ENCODE measurements at regions not wholly inside any gene's neighbourhood (a gene's known extent, or its start where the extent isn't known, plus 50 kb on each side); places are given as distances from the start of the nearest gene placed in this dataset.

GRCh38 chr5:101535626-101536025 lies 632.5 kb upstream of the ST8SIA4 start:
- ChIA-PET POLR2A (no interaction called here), CTCF (ENCODE audit: low intra/inter-chr PET ratio) (no interaction called here)
- DNase-seq (ENCODE audit: extremely low read depth in 1 of 4, low spot score in 3 of 4) (no peak), ATAC-seq (no peak), FAIRE-seq (no peak)
- Histone ChIP-seq H3K79me2 (ENCODE audit: control insufficient read depth, insufficient read depth, low read length) (no peaks in the 10 kb centered on the region), H3K36me3 (ENCODE audit: control insufficient read depth, insufficient read depth, low read length) (no peaks in the 10 kb centered on the region), H3K9me1 (ENCODE audit: control insufficient read depth, insufficient read depth, low read length) (no peaks in the 10 kb centered on the region), H3K27ac (ENCODE audit: extremely low read depth, low read depth, low read length) (no peak overlapping the region), H3K9me3 (replicated peaks; ENCODE audit: control insufficient read depth, insufficient read depth, low read depth, low read length) (no peaks in the 10 kb centered on the region), H3K4me3 (no peak overlapping the region), H2AFZ (ENCODE audit: low read depth, low read length) (no peak overlapping the region), H4K20me1 (replicated peaks; ENCODE audit: control insufficient read depth, insufficient read depth, low read length) (no peaks in the 10 kb centered on the region), H3K27me3 (ENCODE audit: control insufficient read depth in 2 of 2, insufficient read depth in 2 of 2, low read length in 2 of 2) (no peaks in the 10 kb centered on the region), H3K4me1 (replicated peaks in 1 of 2; ENCODE audit: control insufficient read depth in 2 of 2, insufficient read depth in 2 of 2, low read length in 2 of 2) (no peaks in the 10 kb centered on the region), H3K4me2 (ENCODE audit: insufficient read depth, low read length) (no peak overlapping the region), H3K9ac (ENCODE audit: insufficient read depth in 1 of 2, low read depth in 2 of 2, low read length in 2 of 2) (no peak overlapping the region)
- in situ Hi-C loops (cut with MboI): no loop called here
- BruUV-seq (replicated peaks): no TSS peak
- no peak for TF ChIP-seq FOXK1 (CRISPR knock-in tag; IDR thresholded peaks at IDR 0.05; ENCODE audit: borderline replicate concordance)
- 0% methylated on average over 1 of the region's 1 CpG for WGBS (ENCODE audit: insufficient coverage, low coverage, missing lambda C conversion rate)
- intact Hi-C loops (cut with micrococcal nuclease): no loop called here

- ChIA-PET POLR2A (no interaction called here), CTCF (ENCODE audit: low intra/inter-chr PET ratio) (no interaction called here)
- no peaks in the 10 kb centered on the region for H3K27me3 ChIP-seq (ENCODE audit: control insufficient read depth in 2 of 2, insufficient read depth in 2 of 2, low read length in 2 of 2)
- H3K9me1 ChIP-seq (ENCODE audit: control insufficient read depth, insufficient read depth, low read length): no peaks in the 10 kb centered on the region
- H3K4me1 ChIP-seq (replicated peaks in 1 of 2; ENCODE audit: control insufficient read depth in 2 of 2, insufficient read depth in 2 of 2, low read length in 2 of 2): no peaks in the 10 kb centered on the region
- H3K79me2 ChIP-seq (ENCODE audit: control insufficient read depth, insufficient read depth, low read length): no peaks in the 10 kb centered on the region
- in situ Hi-C loops (cut with MboI) (no loop called here), intact Hi-C loops (cut with micrococcal nuclease) (no loop called here)
- H2AFZ ChIP-seq (ENCODE audit: low read depth, low read length): no peak overlapping the region
- WGBS (ENCODE audit: insufficient coverage, low coverage, missing lambda C conversion rate): 3% methylated on average over 6 of the region's 6 CpGs
- H3K27ac ChIP-seq (ENCODE audit: extremely low read depth, low read depth, low read length): no peak overlapping the region
- DNase-seq (ENCODE audit: extremely low read depth in 1 of 4, low spot score in 3 of 4) (no peak), ATAC-seq (no peak), FAIRE-seq (no peak)
- no peaks in the 10 kb centered on the region for H3K36me3 ChIP-seq (ENCODE audit: control insufficient read depth, insufficient read depth, low read length)
- H3K9me3 ChIP-seq (replicated peaks; ENCODE audit: control insufficient read depth, insufficient read depth, low read depth, low read length): no peaks in the 10 kb centered on the region
- H3K9ac ChIP-seq (ENCODE audit: insufficient read depth in 1 of 2, low read depth in 2 of 2, low read length in 2 of 2): no peak overlapping the region
- no peak overlapping the region for H3K4me2 ChIP-seq (ENCODE audit: insufficient read depth, low read length)
- no peaks in the 10 kb centered on the region for H4K20me1 ChIP-seq (replicated peaks; ENCODE audit: control insufficient read depth, insufficient read depth, low read length)
- no TSS peak for BruUV-seq (replicated peaks)
- H3K4me3 ChIP-seq: no peak overlapping the region
- TF ChIP-seq TCF3 (CRISPR knock-in tag; IDR thresholded peaks at IDR 0.05) (no peak), TFE3 (CRISPR knock-in tag; IDR thresholded peaks at IDR 0.05) (no peak), ZBTB9 (CRISPR knock-in tag; IDR thresholded peaks at IDR 0.05) (no peak), CLOCK (CRISPR knock-in tag; IDR thresholded peaks at IDR 0.05; ENCODE audit: borderline replicate concordance) (no peak), CHD1 (IDR thresholded peaks at IDR 0.05; ENCODE audit: low read length) (no peak), CEBPG (CRISPR knock-in tag; IDR thresholded peaks at IDR 0.05) (no peak), CEBPG (tag; conservative IDR thresholded peaks at IDR 0.05 in 1 of 2, IDR thresholded peaks at IDR 0.05 in 1 of 2) (no peak), ZNF175 (CRISPR knock-in tag; IDR thresholded peaks at IDR 0.05; ENCODE audit: low read depth) (no peak)
These were observed 631.5 kb upstream of the ST8SIA4 start for GRCh38 chr5:101534491-101535110.

Measured in K562 (cell line).